ENCODE measurements at regions not wholly inside any gene's neighbourhood (a gene's known extent, or its start where the extent isn't known, plus 50 kb on each side); places are given as distances from the start of the nearest gene placed in this dataset.
A peak's percentile ranks its signal among the peaks of the same experiment; 100 is the strongest.

- TF ChIP-seq CTCF (IDR thresholded peaks at IDR 0.05), result peak; percentile 43 to 69 (median 52)
- no peak for TF ChIP-seq POLR2A (IDR thresholded peaks at IDR 0.05)
- TF ChIP-seq POLR2AphosphoS5 (IDR thresholded peaks at IDR 0.05), result no peak
Observed at GRCh38 chr3:21894459-21895340, 143.7 kb upstream of the ZNF385D start.

Measured in gastroesophageal sphincter (tissue), 3 donors.